Stimulated activated CD4-positive, alpha-beta T cell treated with anti-CD3 and anti-CD28 coated beads, Interleukin-4, amount 100 ng/mL, for 48 hours (primary cell): ENCODE measurements at regions not wholly inside any gene's neighbourhood (a gene's known extent, or its start where the extent isn't known, plus 50 kb on each side); places are given as distances from the start of the nearest gene placed in this dataset.

ENCODE experiments used
- DNase-seq, 2 donors: peaks; one replicate each; pipeline ENCODE4 v3.0.0-alpha.2; 2020; ENCODE audit warnings: low read depth in 2 of 2

- DNase-seq, result no peak
Measured at GRCh38 chr16:52650318-52650717, 103.4 kb upstream of the TOX3 start.

GRCh38 chr16:52649870-52650269, 102.9 kb upstream of the TOX3 start:
- no peak for DNase-seq

GRCh38 chr16:52647588-52647987, 100.6 kb upstream of the TOX3 start:
- DNase-seq, result no peak

GRCh38 chr16:52643006-52643405, 96.1 kb upstream of the TOX3 start:
- no peak for DNase-seq

- DNase-seq, result no peak
Measured at GRCh38 chr16:52634528-52634927, 87.6 kb upstream of the TOX3 start.

- no peak for DNase-seq
Measured at GRCh38 chr16:52634104-52634503, 87.2 kb upstream of the TOX3 start.

- no peak for DNase-seq
Measured at GRCh38 chr16:52633230-52633629, 86.3 kb upstream of the TOX3 start.

GRCh38 chr16:52631711-52632110, 84.8 kb upstream of the TOX3 start:
- DNase-seq, result no peak

GRCh38 chr16:52630711-52631110, 83.8 kb upstream of the TOX3 start:
- DNase-seq, result no peak

GRCh38 chr16:52629296-52629695, 82.4 kb upstream of the TOX3 start:
- DNase-seq, result no peak

GRCh38 chr16:52624891-52625290, 77.9 kb upstream of the TOX3 start:
- no peak for DNase-seq

GRCh38 chr16:52621651-52622050, 74.7 kb upstream of the TOX3 start:
- no peak for DNase-seq

- DNase-seq, result no peak
Measured at GRCh38 chr16:52618753-52619497, 72.0 kb upstream of the TOX3 start.

- DNase-seq, result no peak
Measured at GRCh38 chr16:52617591-52617990, 70.6 kb upstream of the TOX3 start.

GRCh38 chr16:52613508-52613907, 66.6 kb upstream of the TOX3 start:
- DNase-seq, result no peak

GRCh38 chr16:52611817-52612673, 65.1 kb upstream of the TOX3 start:
- no peak for DNase-seq

GRCh38 chr16:52603015-52603414, 56.1 kb upstream of the TOX3 start:
- no peak for DNase-seq

GRCh38 chr16:52597772-52598483, 51.0 kb upstream of the TOX3 start:
- no peak for DNase-seq

- no peak for DNase-seq
Measured at GRCh38 chr16:52597073-52597771, 50.3 kb upstream of the TOX3 start.
